Ishikawa (cell line): ENCODE measurements at regions not wholly inside any gene's neighbourhood (a gene's known extent, or its start where the extent isn't known, plus 50 kb on each side); places are given as distances from the start of the nearest gene placed in this dataset.

ENCODE experiments used
- CEBPB ChIP-seq: IDR thresholded peaks from 2 replicates; pipeline ENCODE4 v1.6.1; 2012
- CREB1 ChIP-seq: IDR thresholded peaks from 2 replicates; pipeline ENCODE4 v1.6.1; 2012; ENCODE audit warnings: low read depth
- EGR1 ChIP-seq: IDR thresholded peaks from 2 replicates; pipeline ENCODE4 v1.6.1; 2012
- EP300 ChIP-seq: IDR thresholded peaks from 2 replicates; pipeline ENCODE4 v1.6.1; 2012; ENCODE audit warnings: borderline replicate concordance
- FOXM1 ChIP-seq: IDR thresholded peaks from 2 replicates; pipeline ENCODE4 v1.6.1; 2012; ENCODE audit warnings: low read depth, borderline replicate concordance
- MAX ChIP-seq: IDR thresholded peaks from 2 replicates; pipeline ENCODE4 v1.6.1; 2012
- NFIC ChIP-seq: IDR thresholded peaks from 2 replicates; pipeline ENCODE4 v1.6.1; 2012
- RAD21 ChIP-seq: IDR thresholded peaks from 2 replicates; pipeline ENCODE4 v1.6.1; 2012; ENCODE audit warnings: low read depth
- TAF1 ChIP-seq: IDR thresholded peaks from 2 replicates; pipeline ENCODE4 v1.6.1; 2012; ENCODE audit warnings: low read depth, mild to moderate bottlenecking
- TCF12 ChIP-seq: IDR thresholded peaks from 2 replicates; pipeline ENCODE4 v1.6.1; 2012; ENCODE audit warnings: low read depth
- TEAD4 ChIP-seq: IDR thresholded peaks from 2 replicates; pipeline ENCODE4 v1.6.1; 2012
- USF1 ChIP-seq: IDR thresholded peaks from 2 replicates; pipeline ENCODE4 v1.6.1; 2012
- YY1 ChIP-seq: IDR thresholded peaks from 2 replicates; pipeline ENCODE4 v1.6.1; 2012; ENCODE audit warnings: low read depth
- ZBTB7A ChIP-seq: IDR thresholded peaks from 2 replicates; pipeline ENCODE4 v1.6.1; 2012; ENCODE audit warnings: low read depth
- TF ChIP-seq, protein P1 (sequence below): IDR thresholded peaks from 2 replicates; pipeline ENCODE4 v1.6.1; 2012; ENCODE audit warnings: low read depth, mild to moderate bottlenecking

DNA sequence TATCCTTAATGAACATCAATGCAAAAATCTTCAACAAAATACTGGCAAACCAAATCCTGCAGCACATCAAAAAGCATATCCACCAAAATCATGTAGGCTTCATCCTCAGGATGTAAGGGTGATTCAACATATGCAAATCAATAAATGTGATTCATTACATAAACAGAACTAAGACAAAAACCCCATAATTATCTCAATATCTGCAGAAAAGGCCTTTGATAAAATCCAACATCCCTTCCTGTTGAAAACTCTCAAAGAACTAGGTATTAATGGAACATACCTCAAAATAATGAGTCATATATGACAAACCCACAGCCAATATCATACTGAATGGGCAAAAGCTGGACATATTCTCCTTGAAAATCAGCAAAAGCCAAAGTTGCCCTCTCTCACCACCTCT lies 54.6 kb upstream of the DEPDC1 start:
- TF ChIP-seq ZBTB7A (no peak), EP300 (no peak), EGR1 (no peak), CEBPB (no peak), YY1 (no peak), MAX (no peak), TEAD4 (no peak), TCF12 (no peak), FOXM1 (no peak), TAF1 (no peak), CREB1 (no peak), USF1 (no peak), NFIC (no peak), RAD21 (no peak)
- TF ChIP-seq, protein P1, sequence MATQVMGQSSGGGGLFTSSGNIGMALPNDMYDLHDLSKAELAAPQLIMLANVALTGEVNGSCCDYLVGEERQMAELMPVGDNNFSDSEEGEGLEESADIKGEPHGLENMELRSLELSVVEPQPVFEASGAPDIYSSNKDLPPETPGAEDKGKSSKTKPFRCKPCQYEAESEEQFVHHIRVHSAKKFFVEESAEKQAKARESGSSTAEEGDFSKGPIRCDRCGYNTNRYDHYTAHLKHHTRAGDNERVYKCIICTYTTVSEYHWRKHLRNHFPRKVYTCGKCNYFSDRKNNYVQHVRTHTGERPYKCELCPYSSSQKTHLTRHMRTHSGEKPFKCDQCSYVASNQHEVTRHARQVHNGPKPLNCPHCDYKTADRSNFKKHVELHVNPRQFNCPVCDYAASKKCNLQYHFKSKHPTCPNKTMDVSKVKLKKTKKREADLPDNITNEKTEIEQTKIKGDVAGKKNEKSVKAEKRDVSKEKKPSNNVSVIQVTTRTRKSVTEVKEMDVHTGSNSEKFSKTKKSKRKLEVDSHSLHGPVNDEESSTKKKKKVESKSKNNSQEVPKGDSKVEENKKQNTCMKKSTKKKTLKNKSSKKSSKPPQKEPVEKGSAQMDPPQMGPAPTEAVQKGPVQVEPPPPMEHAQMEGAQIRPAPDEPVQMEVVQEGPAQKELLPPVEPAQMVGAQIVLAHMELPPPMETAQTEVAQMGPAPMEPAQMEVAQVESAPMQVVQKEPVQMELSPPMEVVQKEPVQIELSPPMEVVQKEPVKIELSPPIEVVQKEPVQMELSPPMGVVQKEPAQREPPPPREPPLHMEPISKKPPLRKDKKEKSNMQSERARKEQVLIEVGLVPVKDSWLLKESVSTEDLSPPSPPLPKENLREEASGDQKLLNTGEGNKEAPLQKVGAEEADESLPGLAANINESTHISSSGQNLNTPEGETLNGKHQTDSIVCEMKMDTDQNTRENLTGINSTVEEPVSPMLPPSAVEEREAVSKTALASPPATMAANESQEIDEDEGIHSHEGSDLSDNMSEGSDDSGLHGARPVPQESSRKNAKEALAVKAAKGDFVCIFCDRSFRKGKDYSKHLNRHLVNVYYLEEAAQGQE = no peak

DNA sequence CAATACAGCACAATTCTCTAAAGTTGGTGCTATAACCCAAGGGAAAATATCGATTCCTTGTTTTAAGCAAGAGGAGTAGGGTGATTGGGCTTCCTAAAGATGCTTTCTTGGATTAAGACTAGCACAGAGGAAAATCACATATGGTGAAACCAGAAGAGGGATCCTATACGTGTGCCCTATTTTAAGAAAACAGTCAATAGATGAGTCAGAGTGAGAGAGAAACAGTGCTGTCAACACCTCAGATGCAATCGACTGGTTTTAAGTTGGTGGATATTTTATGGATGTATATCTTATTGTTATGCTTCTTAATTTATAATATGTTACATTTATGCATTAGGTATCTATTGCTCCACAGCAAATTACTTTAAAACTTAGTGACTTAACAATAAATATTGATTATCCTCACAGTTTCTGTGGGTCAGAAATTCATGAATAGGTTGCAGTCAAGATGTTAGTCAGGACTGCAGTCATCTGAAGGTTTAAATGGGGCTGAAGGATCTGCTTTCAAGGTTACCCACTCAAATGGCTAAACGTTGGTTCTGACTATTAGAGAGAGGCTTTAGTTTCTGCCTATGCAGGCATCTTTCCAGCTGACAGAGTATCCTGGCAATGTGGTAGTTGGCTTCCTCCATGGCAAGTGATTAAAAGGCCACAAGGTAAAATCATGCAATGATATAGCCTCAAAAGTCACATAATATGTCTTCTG lies 61.6 kb upstream of the DEPDC1 start:
- TF ChIP-seq TCF12 (no peak), NFIC (no peak), USF1 (no peak), ZBTB7A (no peak), TAF1 (no peak), MAX (no peak)
- TF ChIP-seq, protein P1 = no peak

DNA sequence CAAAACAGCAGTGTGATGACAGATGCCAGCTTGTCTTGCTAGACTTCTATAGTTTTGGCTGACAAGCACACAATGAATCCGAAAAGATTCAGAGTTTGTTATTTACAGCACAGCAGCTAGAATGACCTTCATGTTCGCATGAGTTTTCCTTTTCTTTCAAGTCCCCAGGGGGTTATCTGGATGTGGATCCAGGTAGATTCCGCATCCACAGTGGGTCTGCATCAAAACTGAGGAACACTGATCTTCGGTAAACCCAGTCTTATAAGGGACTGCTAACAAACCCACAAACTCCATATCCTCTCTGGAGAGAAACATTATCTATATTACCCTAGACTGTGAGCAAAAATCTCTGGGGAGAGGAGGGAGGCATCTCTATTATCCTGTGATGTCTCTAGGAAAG lies 69.0 kb upstream of the DEPDC1 start:
- TF ChIP-seq ZBTB7A (no peak), FOXM1 (no peak), NFIC (no peak), YY1 (no peak), EGR1 (no peak), RAD21 (no peak), MAX (no peak), TAF1 (no peak), CREB1 (no peak), TCF12 (no peak), USF1 (no peak), TEAD4 (no peak)
- TF ChIP-seq, protein P1 = no peak

GRCh38 chr1:68570871-68571270 lies 74.0 kb upstream of the DEPDC1 start:
- TF ChIP-seq CEBPB = no peak
- no peak for TF ChIP-seq TAF1
- TF ChIP-seq ZBTB7A = no peak
- TF ChIP-seq CREB1 = no peak
- no peak for TF ChIP-seq NFIC
- TF ChIP-seq, protein P1 = no peak
- TF ChIP-seq TEAD4 = no peak
- TF ChIP-seq YY1 = no peak
- no peak for TF ChIP-seq FOXM1
- no peak for TF ChIP-seq EGR1
- TF ChIP-seq USF1 = no peak
- no peak for TF ChIP-seq RAD21
- no peak for TF ChIP-seq EP300
- TF ChIP-seq TCF12 = no peak
- TF ChIP-seq MAX = no peak
